IPS DF 19.7 (cell line): ENCODE measurements at regions not wholly inside any gene's neighbourhood (a gene's known extent, or its start where the extent isn't known, plus 50 kb on each side); places are given as distances from the start of the nearest gene placed in this dataset.
"Not testable (repeated sequence)": the region's sequence is repeated elsewhere in the genome, so short reads cannot be mapped to it uniquely, and the experiment has no call there.

Experiments
- DNase-seq: peaks from one replicate; pipeline ENCODE4 v3.0.0-alpha.2; 2013; ENCODE audit warnings: low read depth, low spot score

DNA sequence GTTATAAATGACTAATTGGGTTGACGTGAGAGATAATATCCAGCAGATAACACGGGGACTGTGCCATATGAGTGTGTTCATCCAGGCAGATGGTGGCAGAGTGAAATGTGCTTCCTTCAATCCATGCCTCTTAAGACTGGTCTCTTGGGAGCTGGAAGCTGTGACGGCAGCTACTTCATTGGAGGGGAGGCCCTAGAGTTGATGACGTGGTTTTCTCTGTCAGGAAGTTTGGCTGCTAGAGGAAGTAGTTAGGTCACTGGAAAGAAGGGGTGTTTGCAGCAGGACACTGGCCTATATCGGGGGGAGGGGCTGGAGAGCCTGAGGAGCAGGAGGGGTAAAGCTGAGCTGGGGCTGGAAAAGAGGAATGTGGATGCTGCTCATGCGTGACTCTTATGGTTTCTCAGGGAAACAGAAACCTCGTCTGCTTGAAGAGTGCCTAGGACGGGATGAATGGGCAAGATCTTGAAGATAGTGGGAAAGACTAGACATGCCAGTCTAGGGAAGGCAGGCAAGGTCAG is 3051.6 kb downstream of the RPIA start:
- not testable (repeated sequence) for DNase-seq

GRCh38 chr2:91743910-91744309 is 3052.4 kb downstream of the RPIA start:
- not testable (repeated sequence) for DNase-seq

DNA sequence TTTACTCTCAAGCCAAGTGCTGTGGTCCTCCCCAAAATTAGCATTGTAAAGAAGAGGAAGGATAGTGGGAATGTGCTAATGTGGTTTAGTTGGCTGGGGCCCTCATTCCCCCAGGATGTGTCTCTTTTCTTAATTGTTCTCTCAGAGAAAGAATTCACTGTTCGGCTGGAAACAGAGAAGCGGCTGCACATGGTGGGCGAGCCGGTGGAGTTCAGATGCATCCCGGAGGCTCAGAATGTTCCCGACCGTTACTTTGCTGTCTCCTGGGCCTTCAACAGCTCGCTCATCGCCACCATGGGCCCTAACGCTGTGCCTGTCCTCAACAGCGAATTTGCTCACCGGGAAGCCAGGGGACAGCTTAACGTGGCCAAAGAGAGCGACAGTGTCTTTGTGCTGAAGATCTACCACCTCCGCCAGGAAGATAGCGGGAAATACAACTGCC is 3053.2 kb downstream of the RPIA start:
- peak; percentile 9 for DNase-seq

DNA sequence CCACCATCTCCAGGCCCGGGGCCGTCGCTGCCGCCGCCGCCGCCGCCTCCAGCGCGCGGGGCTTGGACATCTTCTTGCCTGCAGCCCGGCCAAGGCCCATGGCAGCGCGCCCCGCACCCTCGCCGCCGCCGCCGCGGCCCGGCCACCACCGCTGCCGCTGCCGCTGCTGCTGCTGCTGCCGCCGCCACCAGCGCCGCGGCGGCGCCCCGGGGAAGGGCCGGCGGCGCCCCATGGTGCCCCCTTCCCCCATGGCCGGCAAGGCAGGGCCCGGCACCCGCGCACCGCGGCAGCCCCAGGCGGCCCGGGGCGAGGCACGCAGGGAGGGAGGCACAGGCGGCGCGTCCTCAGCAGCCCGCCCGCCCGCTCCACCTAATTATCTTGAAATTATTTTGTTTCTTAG is 3057.4 kb downstream of the RPIA start:
- DNase-seq, result no peak

GRCh38 chr2:91749665-91750064 is 3058.2 kb downstream of the RPIA start:
- not testable (repeated sequence) for DNase-seq

- DNase-seq, result not testable (repeated sequence)
These were observed 3068.0 kb downstream of the RPIA start for GRCh38 chr2:91759361-91759941.

- not testable (repeated sequence) for DNase-seq
These were observed 3069.2 kb downstream of the RPIA start for GRCh38 chr2:91760672-91761071.

GRCh38 chr2:91762312-91762711 is 3070.8 kb downstream of the RPIA start:
- not testable (repeated sequence) for DNase-seq

DNA sequence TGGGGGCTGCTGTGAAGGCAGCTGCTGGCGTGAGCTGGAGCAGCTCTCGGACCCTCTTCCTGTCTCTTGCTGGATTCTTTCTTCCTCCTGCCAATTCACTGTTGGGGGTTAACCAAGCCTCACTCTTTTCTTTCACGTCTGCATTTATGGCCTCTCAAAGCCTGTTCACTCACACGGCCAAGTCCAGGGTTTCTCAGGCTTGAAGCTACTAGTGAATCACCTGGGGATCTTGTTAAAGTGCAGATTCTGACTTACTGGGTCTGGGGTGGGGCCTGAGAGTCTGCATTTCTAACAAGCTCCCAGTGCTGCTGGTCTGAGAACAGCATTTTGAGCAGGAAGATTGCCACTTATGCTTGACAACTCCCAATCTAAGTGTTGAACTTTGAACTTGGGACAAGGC is 3072.2 kb downstream of the RPIA start:
- not testable (repeated sequence) for DNase-seq

DNA sequence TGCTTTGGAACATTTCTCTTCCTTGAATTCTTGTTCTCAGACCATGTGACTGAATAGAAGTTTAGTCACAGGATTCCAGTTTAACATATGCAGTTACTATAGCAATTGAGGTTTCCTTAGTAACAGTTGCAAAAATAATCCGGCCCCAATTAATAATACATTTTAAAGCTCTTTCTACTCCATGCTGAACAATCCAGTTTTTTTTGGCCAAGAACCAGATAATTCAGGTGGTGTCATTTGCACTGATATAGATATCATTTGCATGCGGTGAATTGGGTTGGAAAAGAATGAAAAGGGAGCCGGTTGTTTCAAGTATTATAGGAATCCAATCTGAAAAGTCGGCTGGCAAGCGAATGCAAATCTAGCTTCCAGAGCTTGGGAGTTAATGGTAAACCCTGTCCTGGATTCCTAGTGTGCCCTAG is 3073.1 kb downstream of the RPIA start:
- not testable (repeated sequence) for DNase-seq

GRCh38 chr2:91765018-91765754 is 3073.7 kb downstream of the RPIA start:
- not testable (repeated sequence) for DNase-seq

DNA sequence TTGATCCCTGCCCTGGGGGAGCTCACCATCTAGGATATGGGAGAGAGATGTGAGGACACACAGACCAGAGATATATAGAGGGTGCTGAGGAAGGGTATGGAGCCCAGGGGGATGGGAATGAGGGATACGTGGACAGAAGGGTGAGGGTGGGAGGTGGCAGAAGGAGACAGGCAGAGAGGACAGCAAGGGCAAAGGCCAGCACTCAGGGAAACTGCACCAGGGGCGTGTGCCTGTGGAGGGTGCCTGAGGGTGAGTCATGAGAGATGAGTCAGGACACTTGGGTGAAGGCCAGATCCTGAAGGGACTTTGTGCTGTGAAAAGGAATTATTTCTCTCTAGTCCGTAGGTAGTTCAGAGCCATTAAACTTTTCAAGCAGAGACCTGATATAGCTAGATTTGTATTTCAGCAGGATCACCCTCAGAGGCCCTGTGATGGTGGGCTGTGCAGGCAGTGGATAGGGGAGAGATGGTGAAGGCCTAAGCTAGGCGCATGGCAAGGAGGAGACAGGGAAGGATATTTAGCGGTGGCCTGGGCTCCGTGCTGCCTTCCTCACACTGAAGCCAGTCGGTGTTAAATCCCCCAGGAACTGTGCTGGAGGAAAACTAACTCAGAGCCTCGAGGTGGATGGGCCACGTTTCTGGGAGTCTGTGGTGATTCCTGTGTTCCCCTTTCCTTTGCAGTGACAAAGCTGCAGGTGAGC is 3075.0 kb downstream of the RPIA start:
- DNase-seq, result not testable (repeated sequence)

DNA sequence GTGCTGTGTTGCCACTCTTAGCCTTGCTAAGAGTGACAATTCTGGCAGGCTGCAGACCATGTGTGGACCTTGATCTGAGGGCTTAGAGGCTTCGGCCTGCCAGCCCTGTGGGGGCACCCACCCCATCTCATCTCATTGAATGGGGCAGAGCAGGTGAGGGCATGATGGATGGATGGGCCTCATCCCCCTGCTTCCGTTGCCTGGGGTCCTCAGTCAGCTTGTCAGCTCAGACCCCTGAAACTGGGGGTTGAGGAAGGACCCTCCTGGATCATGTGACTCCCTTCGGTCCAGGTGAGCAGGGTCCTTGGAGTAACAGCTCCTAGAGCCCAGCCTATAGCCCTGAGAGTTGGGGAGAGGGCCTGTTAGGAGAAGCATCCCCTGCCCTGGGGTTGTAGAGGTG is 3076.8 kb downstream of the RPIA start:
- not testable (repeated sequence) for DNase-seq

DNA sequence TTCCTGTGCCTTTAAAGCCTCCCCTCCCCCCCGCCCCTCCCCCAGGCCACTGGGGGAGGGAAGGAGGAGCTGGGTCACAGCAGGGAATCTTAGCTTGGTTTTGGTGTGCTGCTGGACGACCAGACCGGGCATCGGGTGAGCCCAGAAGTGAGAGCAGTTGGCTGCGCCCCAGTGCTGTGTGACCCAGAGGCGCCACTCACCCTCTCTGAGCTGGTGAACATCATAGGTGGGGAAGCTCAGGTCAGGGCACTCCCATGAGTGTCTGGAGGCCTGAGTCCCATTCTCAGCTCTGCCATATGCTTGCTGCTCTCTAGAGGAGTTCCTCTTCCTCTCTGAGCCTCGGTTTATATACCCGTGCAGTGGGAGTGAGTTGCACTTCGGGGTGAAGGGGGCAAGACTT is 3077.5 kb downstream of the RPIA start:
- DNase-seq, result not testable (repeated sequence)

DNA sequence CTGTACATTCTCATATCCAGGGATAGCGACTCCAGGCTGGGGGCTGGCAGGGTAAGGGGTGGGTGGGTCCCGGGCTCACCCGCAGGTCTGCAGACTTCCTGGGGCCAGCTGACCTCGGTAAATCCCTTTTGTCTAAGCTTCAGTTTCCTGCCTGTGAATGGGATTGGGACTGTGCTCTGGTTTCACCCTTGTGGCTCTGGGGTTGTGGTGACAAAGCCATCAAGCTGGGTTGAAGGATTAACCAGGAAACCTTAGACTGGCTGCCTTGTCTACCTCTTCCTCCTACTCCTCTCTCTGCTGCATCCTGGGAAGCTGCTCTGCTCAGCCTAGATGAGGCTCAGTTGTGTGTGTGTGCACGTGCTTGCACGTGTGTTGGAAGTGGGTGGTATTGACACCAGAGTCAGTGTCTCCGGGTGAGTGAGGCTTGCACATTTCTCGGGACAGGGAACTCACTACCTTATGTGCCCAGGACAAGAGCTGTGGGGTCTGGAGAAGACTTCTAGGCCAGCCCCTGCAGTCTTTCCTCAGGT is 3078.6 kb downstream of the RPIA start:
- DNase-seq, result not testable (repeated sequence)

- not testable (repeated sequence) for DNase-seq
These were observed 3080.1 kb downstream of the RPIA start for GRCh38 chr2:91771604-91772003.

- not testable (repeated sequence) for DNase-seq
These were observed 3080.9 kb downstream of the RPIA start for GRCh38 chr2:91772240-91772937.

DNA sequence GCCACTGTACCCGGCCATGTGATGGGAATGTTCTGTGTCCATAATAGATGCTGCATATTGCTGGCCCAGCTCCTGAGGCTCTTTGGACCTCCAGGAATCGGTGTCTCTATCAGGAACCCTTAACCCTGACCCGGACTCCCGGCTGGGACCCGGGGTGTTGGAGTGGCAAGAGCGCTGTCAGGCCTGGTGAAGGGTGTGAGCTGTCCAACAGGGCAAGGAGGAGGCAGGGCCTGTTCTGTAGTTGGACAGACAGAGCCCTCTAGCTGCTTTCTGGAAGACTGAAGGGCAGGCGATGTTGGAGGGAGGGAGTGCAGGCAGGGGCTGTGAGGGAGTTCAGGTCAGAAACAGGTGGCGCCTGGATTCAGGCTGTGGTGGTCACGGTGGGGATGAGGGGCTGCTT is 3082.3 kb downstream of the RPIA start:
- not testable (repeated sequence) for DNase-seq

- not testable (repeated sequence) for DNase-seq
These were observed 3083.7 kb downstream of the RPIA start for GRCh38 chr2:91775193-91775592.

DNA sequence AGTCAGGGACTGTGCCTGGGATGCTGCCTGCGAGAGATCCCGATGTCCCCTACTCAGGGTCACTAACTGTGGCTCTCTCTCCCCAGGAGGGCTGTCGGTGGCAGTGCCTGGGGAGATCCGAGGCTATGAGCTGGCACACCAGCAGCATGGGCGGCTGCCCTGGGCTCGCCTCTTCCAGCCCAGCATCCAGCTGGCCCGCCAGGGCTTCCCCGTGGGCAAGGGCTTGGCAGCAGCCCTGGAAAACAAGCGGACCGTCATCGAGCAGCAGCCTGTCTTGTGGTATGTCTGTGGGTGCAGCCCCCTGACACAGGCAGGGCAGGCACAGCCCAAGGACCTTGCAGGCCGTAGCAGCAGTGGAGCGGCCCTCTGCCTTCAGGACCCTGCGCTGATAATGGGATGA is 3088.9 kb downstream of the RPIA start:
- DNase-seq, result not testable (repeated sequence)

- DNase-seq, result not testable (repeated sequence)
These were observed 3061.8 kb upstream of the TEKT4 start for GRCh38 chr2:91809391-91809790.
